ENCODE measurements at regions not wholly inside any gene's neighbourhood (a gene's known extent, or its start where the extent isn't known, plus 50 kb on each side); places are given as distances from the start of the nearest gene placed in this dataset.

DNA sequence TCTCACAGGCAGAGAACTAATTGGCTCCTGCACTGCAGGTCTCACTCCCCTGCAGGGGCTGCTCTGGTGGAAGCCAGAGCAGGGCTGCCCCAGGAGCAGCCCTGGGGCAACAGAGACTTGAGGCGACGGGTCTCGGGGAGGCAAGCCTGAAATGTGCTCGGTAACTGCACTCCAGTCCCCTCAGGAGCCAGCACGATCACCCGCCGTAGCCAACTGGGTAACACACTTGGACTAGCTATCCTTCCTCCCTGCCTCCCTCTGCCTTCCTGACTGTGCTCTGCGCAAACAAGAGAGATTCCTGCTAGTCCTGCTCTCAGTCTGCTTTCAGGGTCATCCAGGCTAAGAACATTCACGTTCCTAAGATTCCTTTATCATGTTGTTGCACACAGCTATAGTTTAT lies 140.7 kb upstream of the NSMCE3 start:
- no peaks in the 10 kb centered on the region for H3K27me3 ChIP-seq (ENCODE audit: insufficient read depth, low read depth)
- no peak overlapping the region for H2AFZ ChIP-seq (ENCODE audit: low read depth)

DNA sequence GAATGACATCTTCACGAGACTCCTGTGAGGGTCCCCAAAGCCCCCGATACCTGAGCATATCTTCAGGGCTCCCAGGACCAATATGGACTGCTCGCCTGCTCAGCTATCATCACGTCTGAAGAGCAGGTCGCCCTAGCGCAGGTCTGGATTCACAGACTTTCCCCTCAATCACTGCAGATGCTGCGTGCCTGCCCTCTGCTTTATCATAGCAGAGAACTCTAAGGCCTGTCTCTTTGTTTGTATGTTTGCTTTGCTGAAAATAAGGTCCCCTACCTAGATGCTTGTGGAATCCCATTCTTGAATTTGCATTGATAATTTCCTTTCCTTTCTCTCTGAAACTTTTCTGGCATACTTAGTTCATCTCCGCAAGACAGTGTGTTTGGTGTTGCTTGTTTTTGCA lies 140.3 kb upstream of the NSMCE3 start:
- TF ChIP-seq, protein P1, sequence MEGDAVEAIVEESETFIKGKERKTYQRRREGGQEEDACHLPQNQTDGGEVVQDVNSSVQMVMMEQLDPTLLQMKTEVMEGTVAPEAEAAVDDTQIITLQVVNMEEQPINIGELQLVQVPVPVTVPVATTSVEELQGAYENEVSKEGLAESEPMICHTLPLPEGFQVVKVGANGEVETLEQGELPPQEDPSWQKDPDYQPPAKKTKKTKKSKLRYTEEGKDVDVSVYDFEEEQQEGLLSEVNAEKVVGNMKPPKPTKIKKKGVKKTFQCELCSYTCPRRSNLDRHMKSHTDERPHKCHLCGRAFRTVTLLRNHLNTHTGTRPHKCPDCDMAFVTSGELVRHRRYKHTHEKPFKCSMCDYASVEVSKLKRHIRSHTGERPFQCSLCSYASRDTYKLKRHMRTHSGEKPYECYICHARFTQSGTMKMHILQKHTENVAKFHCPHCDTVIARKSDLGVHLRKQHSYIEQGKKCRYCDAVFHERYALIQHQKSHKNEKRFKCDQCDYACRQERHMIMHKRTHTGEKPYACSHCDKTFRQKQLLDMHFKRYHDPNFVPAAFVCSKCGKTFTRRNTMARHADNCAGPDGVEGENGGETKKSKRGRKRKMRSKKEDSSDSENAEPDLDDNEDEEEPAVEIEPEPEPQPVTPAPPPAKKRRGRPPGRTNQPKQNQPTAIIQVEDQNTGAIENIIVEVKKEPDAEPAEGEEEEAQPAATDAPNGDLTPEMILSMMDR (conservative IDR thresholded peaks at IDR 0.05; ENCODE audit: low read depth, low read length) = no peak
- H2AFZ ChIP-seq (ENCODE audit: low read depth) = no peak overlapping the region
- H3K27me3 ChIP-seq (ENCODE audit: insufficient read depth, low read depth) = no peaks in the 10 kb centered on the region
- H3K36me3 ChIP-seq (ENCODE audit: insufficient read depth) = no peaks in the 10 kb centered on the region
- no peaks in the 10 kb centered on the region for H4K20me1 ChIP-seq (ENCODE audit: insufficient read depth)
- H3K4me1 ChIP-seq (ENCODE audit: low read depth, poor library complexity, severe bottlenecking) = no peaks in the 10 kb centered on the region
- H3K79me2 ChIP-seq (ENCODE audit: insufficient read depth, low read depth) = no peaks in the 10 kb centered on the region
- no peak overlapping the region for H3K4me2 ChIP-seq
- no peak overlapping the region for H3K27ac ChIP-seq
- H3K4me3 ChIP-seq (IDR thresholded peaks at IDR 0.05; ENCODE audit: insufficient read depth, low read depth, low read length) = no peak overlapping the region
- no peak overlapping the region for H3K9ac ChIP-seq

More for the DNA sequence above, 140.7 kb upstream of the NSMCE3 start:
- Histone ChIP-seq H3K9ac (no peak overlapping the region), H3K79me2 (ENCODE audit: insufficient read depth, low read depth) (no peaks in the 10 kb centered on the region), H3K4me2 (no peak overlapping the region), H3K27ac (no peak overlapping the region), H3K4me1 (ENCODE audit: low read depth, poor library complexity, severe bottlenecking) (no peaks in the 10 kb centered on the region), H3K4me3 (IDR thresholded peaks at IDR 0.05; ENCODE audit: insufficient read depth, low read depth, low read length) (no peak overlapping the region), H3K36me3 (ENCODE audit: insufficient read depth) (no peaks in the 10 kb centered on the region), H4K20me1 (ENCODE audit: insufficient read depth) (no peaks in the 10 kb centered on the region)
- TF ChIP-seq, protein P1 (conservative IDR thresholded peaks at IDR 0.05; ENCODE audit: low read depth, low read length) = no peak

DNA sequence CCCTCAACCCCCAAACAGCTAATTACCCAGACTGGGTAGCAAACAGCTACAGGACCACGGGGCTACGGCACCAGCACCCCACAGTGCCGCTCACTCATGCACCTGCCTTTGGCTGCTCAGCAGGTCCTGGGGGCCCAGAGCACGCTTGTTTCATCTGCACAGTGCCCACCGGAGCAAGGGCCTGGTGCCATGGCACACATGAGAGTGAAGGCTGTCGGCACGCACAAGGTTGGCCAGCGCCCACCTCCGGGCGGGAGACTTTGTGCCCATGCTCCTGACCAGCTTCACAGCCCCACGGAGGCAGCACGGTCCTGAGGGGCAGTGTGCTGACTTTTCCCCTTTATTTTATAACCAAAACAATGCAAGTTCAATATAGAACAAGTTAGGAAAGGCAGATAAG lies 135.9 kb upstream of the NSMCE3 start:
- Histone ChIP-seq H3K9ac (no peak overlapping the region), H3K36me3 (ENCODE audit: insufficient read depth) (no peaks in the 10 kb centered on the region), H3K4me2 (no peak overlapping the region), H4K20me1 (ENCODE audit: insufficient read depth) (no peaks in the 10 kb centered on the region), H3K4me1 (ENCODE audit: low read depth, poor library complexity, severe bottlenecking) (no peaks in the 10 kb centered on the region), H3K27me3 (ENCODE audit: insufficient read depth, low read depth) (no peaks in the 10 kb centered on the region), H3K79me2 (ENCODE audit: insufficient read depth, low read depth) (no peaks in the 10 kb centered on the region), H3K4me3 (IDR thresholded peaks at IDR 0.05; ENCODE audit: insufficient read depth, low read depth, low read length) (no peak overlapping the region), H3K27ac (no peak overlapping the region), H2AFZ (ENCODE audit: low read depth) (no peak overlapping the region)
- TF ChIP-seq, protein P1 (conservative IDR thresholded peaks at IDR 0.05; ENCODE audit: low read depth, low read length) = no peak

DNA sequence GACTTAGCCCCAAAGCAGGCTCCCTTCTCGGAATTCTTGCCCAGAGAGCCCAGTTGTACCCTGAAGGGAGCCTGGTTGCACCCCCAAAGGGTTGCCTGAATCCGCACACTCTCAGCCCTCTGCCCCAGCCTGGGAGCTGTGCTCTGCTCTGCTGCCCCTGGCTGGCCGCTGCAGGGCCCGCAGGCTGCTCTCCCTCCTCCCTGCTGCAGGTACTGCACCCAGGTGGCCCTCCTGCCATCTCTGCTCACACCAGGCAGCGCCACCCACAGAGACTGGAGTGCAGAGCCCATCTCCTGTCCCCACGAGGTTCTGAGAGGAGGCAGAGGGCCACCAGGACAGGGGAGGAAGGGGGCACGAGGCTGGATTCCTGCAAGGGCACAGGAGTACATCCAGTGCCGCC lies 134.2 kb upstream of the NSMCE3 start:
- H3K4me2 ChIP-seq = no peak overlapping the region
- no peaks in the 10 kb centered on the region for H3K79me2 ChIP-seq (ENCODE audit: insufficient read depth, low read depth)
- no peak overlapping the region for H3K4me3 ChIP-seq (IDR thresholded peaks at IDR 0.05; ENCODE audit: insufficient read depth, low read depth, low read length)
- TF ChIP-seq, protein P1 (conservative IDR thresholded peaks at IDR 0.05; ENCODE audit: low read depth, low read length) = no peak
- no peaks in the 10 kb centered on the region for H3K4me1 ChIP-seq (ENCODE audit: low read depth, poor library complexity, severe bottlenecking)
- H3K9ac ChIP-seq = no peak overlapping the region
- H3K27me3 ChIP-seq (ENCODE audit: insufficient read depth, low read depth) = no peaks in the 10 kb centered on the region
- H4K20me1 ChIP-seq (ENCODE audit: insufficient read depth) = no peaks in the 10 kb centered on the region
- H3K27ac ChIP-seq = no peak overlapping the region
- H2AFZ ChIP-seq (ENCODE audit: low read depth) = no peak overlapping the region
- H3K36me3 ChIP-seq (ENCODE audit: insufficient read depth) = no peaks in the 10 kb centered on the region

All from KMS-11 (cell line).